GM13976 (cell line): ENCODE measurements at regions not wholly inside any gene's neighbourhood (a gene's known extent, or its start where the extent isn't known, plus 50 kb on each side); places are given as distances from the start of the nearest gene placed in this dataset.
"Not testable (repeated sequence)": the region's sequence is repeated elsewhere in the genome, so short reads cannot be mapped to it uniquely, and the experiment has no call there.

Experiments
- DNase-seq: peaks from one replicate; pipeline ENCODE4 v3.0.0; 2012; ENCODE audit warnings: low spot score
- CTCF ChIP-seq: IDR thresholded peaks from 2 replicates; pipeline ENCODE4 v1.5.1; 2012; ENCODE audit warnings: borderline replicate concordance, mild to moderate bottlenecking; ENCODE audit not compliant: insufficient read depth; ENCODE audit errors: extremely low read depth, missing control alignments, control extremely low read depth
- in situ Hi-C: fragments of 300-500 bp; cut with MboI; formaldehyde crosslinking; loops from one replicate; pipeline ENCODE4 v1.12.0; 2022; ENCODE audit warnings: low sequenced_read_pairs, mixed read lengths, inconsistent platforms; ENCODE audit not compliant: unreplicated experiment

- no peak for TF ChIP-seq CTCF
- in situ Hi-C loops: no loop called here
- no peak for DNase-seq
Observed at GRCh38 chr18:40124107-40124506, 1830.9 kb upstream of the PIK3C3 start.

GRCh38 chr18:40120796-40121391, 1834.1 kb upstream of the PIK3C3 start:
- in situ Hi-C loops: no loop called here
- TF ChIP-seq CTCF: no peak
- no peak for DNase-seq

GRCh38 chr18:40120356-40120755, 1834.7 kb upstream of the PIK3C3 start:
- TF ChIP-seq CTCF: no peak
- DNase-seq: no peak
- in situ Hi-C loops: no loop called here

GRCh38 chr18:40119581-40119980, 1835.5 kb upstream of the PIK3C3 start:
- in situ Hi-C loops, DNase-seq: not testable (repeated sequence)

- TF ChIP-seq CTCF: no peak
- DNase-seq: no peak
- in situ Hi-C loops: no loop called here
Observed at GRCh38 chr18:40110455-40110854, 1844.6 kb upstream of the PIK3C3 start.

GRCh38 chr18:40109252-40110049, 1845.6 kb upstream of the PIK3C3 start:
- in situ Hi-C loops: no loop called here
- no peak for DNase-seq
- TF ChIP-seq CTCF: no peak

- in situ Hi-C loops: no loop called here
- TF ChIP-seq CTCF: no peak
- no peak for DNase-seq
Observed at GRCh38 chr18:40108596-40108995, 1846.4 kb upstream of the PIK3C3 start.
